DMS 273 treated with DMSO at 0.1 percent for 48 hours (cell line): ENCODE measurements at regions not wholly inside any gene's neighbourhood (a gene's known extent, or its start where the extent isn't known, plus 50 kb on each side); places are given as distances from the start of the nearest gene placed in this dataset.
"Not testable (repeated sequence)": the region's sequence is repeated elsewhere in the genome, so short reads cannot be mapped to it uniquely, and the experiment has no call there.

Experiments
- DNase-seq: peaks from one replicate; lab custom pipeline; 2025; lab: John Stamatoyannopoulos, UW

- DNase-seq, result no peak
Measured at GRCh38 chr1:55825461-55825860, 610.3 kb upstream of the USP24 start.

GRCh38 chr1:55824251-55824640 is 609.1 kb upstream of the USP24 start:
- DNase-seq, result no peak

GRCh38 chr1:55823541-55824250 is 608.5 kb upstream of the USP24 start:
- DNase-seq, result no peak

- no peak for DNase-seq
Measured at GRCh38 chr1:55822891-55823290, 607.7 kb upstream of the USP24 start.

- no peak for DNase-seq
Measured at GRCh38 chr1:55821234-55821633, 606.1 kb upstream of the USP24 start.

- DNase-seq, result no peak
Measured at GRCh38 chr1:55820501-55820900, 605.3 kb upstream of the USP24 start.

GRCh38 chr1:55819011-55819410 is 603.8 kb upstream of the USP24 start:
- DNase-seq, result no peak

- DNase-seq, result no peak
Measured at GRCh38 chr1:55816456-55817426, 601.6 kb upstream of the USP24 start.

GRCh38 chr1:55815745-55816455 is 600.7 kb upstream of the USP24 start:
- no peak for DNase-seq

GRCh38 chr1:55814967-55815366 is 599.8 kb upstream of the USP24 start:
- DNase-seq, result no peak

GRCh38 chr1:55813618-55814017 is 598.5 kb upstream of the USP24 start:
- DNase-seq, result no peak

- no peak for DNase-seq
Measured at GRCh38 chr1:55812281-55812680, 597.1 kb upstream of the USP24 start.

- no peak for DNase-seq
Measured at GRCh38 chr1:55808263-55808662, 593.1 kb upstream of the USP24 start.

- no peak for DNase-seq
Measured at GRCh38 chr1:55803429-55803828, 588.3 kb upstream of the USP24 start.

GRCh38 chr1:55801481-55801880 is 586.3 kb upstream of the USP24 start:
- no peak for DNase-seq

- no peak for DNase-seq
Measured at GRCh38 chr1:55800503-55800902, 585.3 kb upstream of the USP24 start.

- DNase-seq, result no peak
Measured at GRCh38 chr1:55793856-55794255, 578.7 kb upstream of the USP24 start.

- DNase-seq, result no peak
Measured at GRCh38 chr1:55792870-55793269, 577.7 kb upstream of the USP24 start.

GRCh38 chr1:55789466-55789865 is 574.3 kb upstream of the USP24 start:
- DNase-seq, result no peak

GRCh38 chr1:55786396-55786795 is 571.2 kb upstream of the USP24 start:
- no peak for DNase-seq

- not testable (repeated sequence) for DNase-seq
Measured at GRCh38 chr1:55784941-55785450, 569.8 kb upstream of the USP24 start.

- DNase-seq, result peak; percentile 63
Measured at GRCh38 chr1:55781944-55782482, 566.8 kb upstream of the USP24 start.
